Stimulated activated CD8-positive, alpha-beta memory T cell treated with anti-CD3 and anti-CD28 coated beads, Interleukin-4, amount 100 ng/mL, for 24 hours (primary cell): ENCODE measurements at regions not wholly inside any gene's neighbourhood (a gene's known extent, or its start where the extent isn't known, plus 50 kb on each side); places are given as distances from the start of the nearest gene placed in this dataset.
"Not testable (repeated sequence)": the region's sequence is repeated elsewhere in the genome, so short reads cannot be mapped to it uniquely, and the experiment has no call there.

Experiments used
- DNase-seq: peaks from one replicate; pipeline ENCODE4 v3.0.0-alpha.2; 2020; ENCODE audit warnings: low read depth

- no peak for DNase-seq
Measured at GRCh38 chr9:88280816-88281382, 107.3 kb upstream of the SPIN1 start.

DNA sequence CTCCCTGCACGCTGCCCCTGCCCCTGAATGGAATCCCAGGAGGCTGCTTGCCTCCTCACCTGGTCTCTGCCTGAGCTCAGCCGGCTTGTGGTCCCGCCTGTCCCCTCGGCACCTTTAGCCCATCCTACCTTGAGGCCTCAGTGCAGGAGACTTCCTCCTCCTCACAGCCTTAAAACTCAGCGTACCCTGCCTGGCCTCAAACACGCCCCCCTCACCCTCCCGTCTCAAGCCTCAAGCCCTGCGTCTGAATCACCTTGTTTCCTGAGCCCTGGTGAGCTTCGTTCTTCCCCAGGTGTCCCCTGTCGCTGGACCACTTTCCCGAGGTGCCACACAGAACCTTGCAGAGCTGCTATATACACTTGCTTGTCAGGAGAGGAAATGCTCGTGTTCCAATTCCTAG, 110.2 kb upstream of the SPIN1 start:
- DNase-seq, result no peak

- no peak for DNase-seq
Measured at GRCh38 chr9:88274078-88274477, 114.2 kb upstream of the SPIN1 start.

- no peak for DNase-seq
Measured at GRCh38 chr9:88272986-88273385, 115.3 kb upstream of the SPIN1 start.

GRCh38 chr9:88270413-88270812, 117.8 kb upstream of the SPIN1 start:
- DNase-seq, result no peak

GRCh38 chr9:88268886-88269285, 119.4 kb upstream of the SPIN1 start:
- no peak for DNase-seq

- no peak for DNase-seq
Measured at GRCh38 chr9:88267283-88267682, 121.0 kb upstream of the SPIN1 start.

GRCh38 chr9:88266416-88266815, 121.8 kb upstream of the SPIN1 start:
- DNase-seq, result no peak

- no peak for DNase-seq
Measured at GRCh38 chr9:88259001-88259400, 120.7 kb upstream of the SPATA31C2 start.

DNA sequence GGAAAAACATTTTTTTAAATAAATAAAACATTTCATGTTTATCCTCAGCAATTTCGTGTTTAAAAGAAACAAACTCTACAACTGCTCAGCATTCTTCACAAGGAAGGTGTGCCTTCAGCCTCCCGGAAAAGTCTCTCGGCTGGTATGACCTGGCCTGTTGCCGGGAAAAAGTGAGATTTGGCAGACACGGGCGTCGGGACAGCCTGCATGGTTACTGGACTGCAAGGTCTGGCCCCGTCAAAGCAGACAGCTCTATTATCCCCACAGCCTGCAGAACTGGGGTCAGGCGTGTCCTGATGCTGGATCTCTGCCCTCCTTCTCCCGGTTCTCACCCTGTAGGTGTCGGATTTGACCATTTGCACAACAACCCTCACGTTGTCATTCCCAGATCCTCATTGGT, 120.3 kb upstream of the SPATA31C2 start:
- DNase-seq, result no peak

GRCh38 chr9:88258024-88258423, 119.7 kb upstream of the SPATA31C2 start:
- no peak for DNase-seq

- DNase-seq, result no peak
Measured at GRCh38 chr9:88256216-88256615, 117.9 kb upstream of the SPATA31C2 start.

GRCh38 chr9:88255806-88256205, 117.5 kb upstream of the SPATA31C2 start:
- DNase-seq, result not testable (repeated sequence)

- no peak for DNase-seq
Measured at GRCh38 chr9:88251903-88252302, 113.6 kb upstream of the SPATA31C2 start.

DNA sequence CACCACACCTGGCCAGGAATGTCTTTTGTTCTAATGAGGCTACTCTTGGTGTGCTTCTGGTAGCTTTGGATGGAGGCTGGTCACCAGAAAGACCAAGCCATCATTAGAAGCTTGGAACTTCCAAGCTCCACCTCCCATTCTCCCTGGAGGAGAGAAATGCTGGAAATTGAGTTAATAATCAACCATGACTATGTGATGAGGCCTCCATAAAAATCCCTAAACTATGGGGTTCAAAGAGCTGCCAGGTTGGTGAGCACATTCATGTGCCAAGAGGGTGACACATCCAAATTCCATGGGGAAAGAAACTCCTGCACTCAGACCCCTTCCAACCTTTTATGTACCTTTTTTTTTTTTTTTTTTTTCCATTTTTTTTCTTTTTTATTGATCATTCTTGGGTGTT, 105.5 kb upstream of the SPATA31C2 start:
- DNase-seq, result no peak

- no peak for DNase-seq
Measured at GRCh38 chr9:88242879-88243278, 104.6 kb upstream of the SPATA31C2 start.

DNA sequence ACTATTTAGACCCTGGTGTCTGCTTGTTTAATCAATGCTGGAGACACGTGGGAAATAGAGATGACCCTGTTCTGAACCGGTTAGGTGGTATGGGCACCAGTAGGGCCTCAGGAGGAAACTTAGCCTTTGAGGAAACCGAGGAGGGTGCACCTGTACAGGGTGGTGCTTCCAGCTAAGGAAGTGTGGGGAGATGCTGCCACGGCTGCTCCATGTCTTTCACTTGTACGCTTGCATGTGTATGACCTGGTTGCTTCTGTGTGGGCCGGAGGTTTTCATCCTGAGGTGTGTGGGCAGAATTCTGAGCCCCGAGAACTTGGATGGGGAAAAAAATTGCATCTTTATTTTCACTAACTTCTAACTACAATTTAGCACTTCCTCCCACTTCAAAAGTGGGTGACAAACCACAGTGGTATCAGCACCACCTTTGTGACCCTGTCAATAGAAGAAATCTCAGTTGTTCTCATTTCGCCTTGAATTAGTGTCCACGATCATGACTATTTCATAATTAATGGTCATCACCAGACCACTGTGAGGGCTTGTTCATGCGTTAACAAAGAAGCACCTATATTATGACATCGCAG, 99.8 kb upstream of the SPATA31C2 start:
- DNase-seq, result no peak

DNA sequence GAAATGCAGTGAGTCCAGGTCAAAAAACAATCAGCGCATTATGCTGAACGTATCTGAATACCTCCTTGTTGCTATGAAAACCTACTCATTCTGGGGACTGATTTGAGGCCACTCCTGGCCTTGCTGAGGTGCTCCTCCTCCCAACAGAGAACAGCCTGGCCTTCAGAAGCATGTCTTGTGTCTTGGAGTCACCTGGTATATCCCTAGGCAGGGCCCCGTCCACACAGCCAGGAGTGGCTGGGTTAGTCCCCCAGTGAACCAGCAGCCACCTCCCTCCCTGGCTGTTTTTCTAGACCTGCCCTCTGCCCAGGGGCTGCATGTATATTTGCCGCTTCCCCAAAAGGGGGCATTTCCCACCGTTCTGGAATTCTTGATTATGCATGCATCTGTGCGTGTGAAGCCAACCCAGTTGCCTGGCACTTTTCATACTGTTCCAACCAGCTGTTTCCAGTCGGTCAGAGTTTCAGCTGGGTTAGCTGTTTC, 99.2 kb upstream of the SPATA31C2 start:
- DNase-seq, result no peak

DNA sequence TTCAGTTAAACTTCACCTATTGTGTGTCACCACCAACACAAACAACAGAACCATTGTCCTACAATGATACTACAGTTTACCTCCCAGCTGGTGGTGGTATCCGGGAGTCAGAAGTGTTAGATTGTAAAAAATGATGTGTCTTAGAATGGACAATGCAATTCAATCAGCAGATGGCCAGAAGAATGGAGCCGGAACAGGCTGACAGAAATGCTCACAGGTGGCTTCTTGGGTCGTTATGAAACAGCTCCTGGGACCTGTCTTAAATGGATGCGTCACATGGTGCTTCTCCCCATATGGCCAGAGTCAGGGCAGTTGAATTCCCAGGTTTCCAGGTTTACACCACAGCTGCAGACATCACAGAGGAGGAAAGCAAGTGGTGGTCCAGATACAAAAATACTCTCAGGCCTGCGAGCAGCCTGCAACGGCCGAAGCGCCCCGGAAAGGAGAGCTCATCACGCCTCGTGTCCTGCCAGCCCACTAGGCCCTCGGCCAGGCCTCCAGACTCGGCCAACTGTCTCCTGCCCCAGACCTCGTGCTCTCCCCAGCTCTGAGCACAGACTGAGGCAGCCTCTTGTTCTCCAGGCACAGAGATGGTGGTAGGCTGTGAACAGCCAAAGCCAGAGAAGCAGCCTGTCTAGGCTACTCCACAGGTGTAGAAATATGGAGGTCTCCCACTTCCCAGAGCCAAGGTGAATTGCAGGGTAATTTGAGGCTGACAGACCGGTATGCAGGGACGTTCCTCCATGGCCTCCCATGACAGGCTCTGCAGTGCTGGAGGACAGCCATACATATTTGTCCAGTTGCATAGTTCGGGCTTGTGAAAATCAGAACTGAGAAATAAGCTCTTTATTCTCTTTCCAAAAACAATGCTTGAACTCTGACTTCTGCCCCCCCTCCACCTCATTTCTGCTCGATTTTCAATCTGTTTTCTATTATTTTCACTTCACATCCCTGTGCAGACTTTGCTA, 98.5 kb upstream of the SPATA31C2 start:
- DNase-seq, result no peak

DNA sequence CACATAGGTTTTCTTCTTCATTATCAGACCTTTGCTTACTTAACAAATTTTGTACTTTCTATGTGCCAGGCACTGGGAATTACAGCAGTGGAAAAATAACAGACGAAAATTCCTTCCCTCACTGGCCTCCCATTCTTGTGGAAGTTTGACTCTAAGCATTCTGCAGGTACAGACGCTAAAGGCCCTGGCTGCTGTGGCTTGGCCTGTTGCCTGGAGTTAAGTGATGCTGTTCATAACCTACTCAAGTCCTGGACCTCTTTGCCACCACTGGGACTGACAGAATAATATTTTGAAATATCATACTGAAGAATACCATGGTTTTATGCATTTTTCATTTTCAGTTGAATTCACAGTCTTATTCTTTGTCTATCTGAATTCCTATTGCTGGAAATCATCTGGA, 97.3 kb upstream of the SPATA31C2 start:
- no peak for DNase-seq

DNA sequence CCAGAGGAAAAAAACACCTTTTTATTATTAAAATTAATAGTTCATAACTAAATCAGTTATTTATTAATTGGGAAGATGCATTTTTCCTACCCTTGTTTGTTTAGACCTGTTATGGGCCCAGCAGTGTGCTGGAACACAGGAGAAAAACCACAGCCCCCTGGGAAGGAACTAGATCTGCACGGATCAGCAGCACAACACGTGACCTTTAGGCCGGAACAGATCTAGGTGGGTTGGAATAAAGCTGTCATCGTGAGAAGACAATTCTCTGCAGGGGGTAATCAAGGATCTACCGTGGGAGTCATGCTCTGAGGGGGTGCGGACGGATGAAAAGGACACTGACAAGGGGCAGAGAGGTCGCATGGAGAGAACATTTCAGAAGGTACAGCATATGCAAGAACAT, 95.8 kb upstream of the SPATA31C2 start:
- no peak for DNase-seq

DNA sequence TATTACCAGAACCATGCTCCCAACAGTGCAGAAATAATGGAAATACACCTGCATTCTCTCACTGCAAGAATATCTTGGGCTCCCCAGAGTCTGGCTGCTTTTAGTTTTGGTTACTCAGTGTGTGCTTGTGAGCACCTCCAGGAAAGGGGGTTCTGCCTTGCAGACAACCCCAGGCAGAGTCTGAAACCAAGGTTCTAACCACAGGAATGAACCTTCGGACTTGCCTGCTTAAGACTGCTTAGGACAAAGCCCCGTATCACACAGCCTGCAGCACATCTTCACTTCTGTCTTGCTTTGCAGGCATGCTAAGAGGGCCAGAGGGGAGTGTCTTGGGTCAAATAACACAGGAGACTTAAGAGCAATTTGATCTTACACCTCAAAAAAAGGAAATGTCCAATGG, 94.8 kb upstream of the SPATA31C2 start:
- DNase-seq, result no peak

GRCh38 chr9:88230612-88231011, 92.3 kb upstream of the SPATA31C2 start:
- no peak for DNase-seq
